ENCODE measurements at regions not wholly inside any gene's neighbourhood (a gene's known extent, or its start where the extent isn't known, plus 50 kb on each side); places are given as distances from the start of the nearest gene placed in this dataset.
"Not testable (repeated sequence)": the region's sequence is repeated elsewhere in the genome, so short reads cannot be mapped to it uniquely, and the experiment has no call there.

- no peak for DNase-seq
Observed at GRCh38 chr12:91778091-91778832, 367.4 kb downstream of the BTG1 start.

- DNase-seq: no peak
Observed at GRCh38 chr12:91777268-91777992, 368.2 kb downstream of the BTG1 start.

GRCh38 chr12:91774434-91774921 is 371.2 kb downstream of the BTG1 start:
- no peak for DNase-seq

GRCh38 chr12:91773749-91774429 is 371.8 kb downstream of the BTG1 start:
- no peak for DNase-seq

GRCh38 chr12:91772411-91772810 is 373.2 kb downstream of the BTG1 start:
- DNase-seq: no peak

- no peak for DNase-seq
Observed at GRCh38 chr12:91769736-91770135, 375.9 kb downstream of the BTG1 start.

- DNase-seq: no peak
Observed at GRCh38 chr12:91767237-91767636, 378.4 kb downstream of the BTG1 start.

GRCh38 chr12:91766454-91766853 is 379.2 kb downstream of the BTG1 start:
- no peak for DNase-seq

- no peak for DNase-seq
Observed at GRCh38 chr12:91763654-91764370, 381.8 kb downstream of the BTG1 start.

- no peak for DNase-seq
Observed at GRCh38 chr12:91753649-91754048, 392.0 kb downstream of the BTG1 start.

GRCh38 chr12:91746976-91747375 is 398.7 kb downstream of the BTG1 start:
- DNase-seq: no peak

- no peak for DNase-seq
Observed at GRCh38 chr12:91744597-91744996, 401.0 kb downstream of the BTG1 start.

GRCh38 chr12:91743704-91744321 is 401.8 kb downstream of the BTG1 start:
- no peak for DNase-seq

- DNase-seq: no peak
Observed at GRCh38 chr12:91743280-91743679, 402.4 kb downstream of the BTG1 start.

GRCh38 chr12:91741932-91742331 is 403.7 kb downstream of the BTG1 start:
- DNase-seq: no peak

- DNase-seq: not testable (repeated sequence)
Observed at GRCh38 chr12:91733846-91734245, 411.8 kb downstream of the BTG1 start.

GRCh38 chr12:91732086-91732485 is 413.6 kb downstream of the BTG1 start:
- DNase-seq: no peak

- no peak for DNase-seq
Observed at GRCh38 chr12:91729543-91729942, 416.1 kb downstream of the BTG1 start.

GRCh38 chr12:91723191-91723590 is 422.5 kb downstream of the BTG1 start:
- DNase-seq: no peak

- no peak for DNase-seq
Observed at GRCh38 chr12:91722072-91722471, 423.6 kb downstream of the BTG1 start.

GRCh38 chr12:91721023-91721422 is 424.6 kb downstream of the BTG1 start:
- no peak for DNase-seq

GRCh38 chr12:91718326-91718725 is 427.3 kb downstream of the BTG1 start:
- DNase-seq: no peak

GRCh38 chr12:91717804-91718203 is 427.8 kb downstream of the BTG1 start:
- DNase-seq: no peak

Measured in SHP77 treated with DMSO at 0.1 percent for 48 hours (cell line).